NCI-H526 treated with DMSO at 0.1 percent for 48 hours (cell line): ENCODE measurements at regions not wholly inside any gene's neighbourhood (a gene's known extent, or its start where the extent isn't known, plus 50 kb on each side); places are given as distances from the start of the nearest gene placed in this dataset.
"Not testable (repeated sequence)": the region's sequence is repeated elsewhere in the genome, so short reads cannot be mapped to it uniquely, and the experiment has no call there.

Experiments used
- DNase-seq: peaks from one replicate; lab custom pipeline; 2025; lab: John Stamatoyannopoulos, UW

GRCh38 chrX:3550871-3551270 lies 162.6 kb downstream of the PRKX start:
- no peak for DNase-seq

DNA sequence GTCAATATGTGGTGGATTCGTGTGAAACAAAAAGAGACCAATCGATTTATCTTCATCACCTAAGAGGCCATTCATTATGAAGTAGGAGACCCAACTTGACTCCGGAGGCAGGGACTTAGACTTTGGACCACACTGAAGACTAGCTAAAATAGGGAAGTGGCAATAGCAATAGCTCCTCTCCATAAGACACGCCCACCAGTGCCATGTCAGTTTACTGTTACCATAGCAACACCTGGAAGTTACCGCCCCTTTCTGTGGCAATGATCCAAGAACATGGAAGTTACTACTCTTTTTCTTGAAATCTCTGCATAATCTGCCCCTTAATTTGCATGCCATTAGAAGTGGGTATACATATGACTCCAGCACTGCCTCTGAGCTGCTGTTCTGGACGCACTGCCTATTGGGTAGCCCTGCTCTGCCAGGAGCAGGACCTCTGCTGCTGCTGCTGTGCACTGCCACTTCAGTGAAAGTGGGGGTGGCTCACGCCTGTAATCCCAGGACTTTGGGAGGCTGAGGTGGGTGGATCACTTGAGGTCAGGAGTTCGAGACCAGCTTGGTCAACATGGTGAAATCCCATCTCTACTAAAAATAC lies 163.2 kb downstream of the PRKX start:
- no peak for DNase-seq

DNA sequence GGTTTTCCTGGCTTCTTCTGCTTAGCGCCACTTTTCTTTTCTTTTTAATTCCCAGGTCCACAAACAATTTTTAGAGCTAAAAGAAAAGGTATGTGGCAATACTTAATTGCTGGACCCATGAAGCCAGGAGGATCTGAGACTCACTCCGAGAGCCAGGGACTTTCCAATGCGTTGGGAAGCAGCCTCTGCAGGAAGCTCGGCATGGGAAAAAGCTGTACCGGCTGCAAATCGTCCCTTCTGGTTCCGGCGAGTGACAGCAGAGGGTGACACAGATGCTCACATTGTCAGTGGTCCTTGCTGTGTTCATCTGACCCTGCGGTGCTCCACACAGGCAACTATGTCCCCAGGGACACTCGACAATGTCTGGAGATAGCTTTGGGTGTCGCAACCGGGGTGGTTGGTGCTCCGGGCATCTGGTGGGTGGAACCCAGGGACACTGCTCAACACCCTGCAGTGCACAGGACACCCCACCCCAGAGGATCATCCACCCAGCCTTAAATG lies 164.0 kb downstream of the PRKX start:
- no peak for DNase-seq

GRCh38 chrX:3548765-3549391 lies 164.6 kb downstream of the PRKX start:
- DNase-seq = peak; percentile 29

DNA sequence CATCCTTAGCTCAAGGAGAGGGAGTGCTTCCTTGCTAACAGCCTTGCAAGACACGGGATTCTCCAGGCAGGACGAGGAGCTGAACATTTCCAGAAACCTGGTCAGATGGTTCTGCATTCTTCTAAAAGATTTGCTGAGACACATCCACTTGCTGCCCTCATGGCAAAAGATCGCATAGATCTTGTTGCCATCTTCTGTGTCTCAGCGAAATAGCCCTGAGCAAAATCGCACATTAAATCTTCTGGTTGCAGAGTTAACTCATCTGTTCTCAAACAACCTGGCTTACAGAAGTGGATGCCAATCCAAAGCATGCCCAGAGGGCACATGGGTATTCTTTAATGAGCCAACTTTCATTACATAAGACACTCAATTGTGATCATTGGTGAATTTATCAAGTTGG lies 167.5 kb downstream of the PRKX start:
- DNase-seq = no peak

- DNase-seq = no peak
Measured at GRCh38 chrX:3541336-3541735, 172.1 kb downstream of the PRKX start.

DNA sequence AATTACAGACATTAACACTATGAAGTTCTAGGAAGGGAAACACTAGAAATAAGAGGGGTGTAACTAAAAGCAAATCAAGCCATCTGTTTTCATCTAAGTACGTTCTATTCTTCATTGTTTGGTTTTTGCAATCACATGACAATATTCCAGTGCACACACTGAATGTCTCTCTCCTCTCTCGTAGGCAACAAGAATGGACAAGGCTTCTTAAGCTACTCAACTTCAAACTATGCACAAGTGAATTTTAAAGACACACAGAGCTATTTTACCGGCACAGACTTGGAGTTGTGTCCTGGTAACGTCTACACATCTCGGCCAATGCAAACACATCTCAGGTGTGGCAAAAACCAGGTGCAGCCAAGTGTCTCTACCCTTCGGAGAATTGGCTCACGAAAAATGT lies 173.3 kb downstream of the PRKX start:
- no peak for DNase-seq

GRCh38 chrX:3532581-3533085 lies 180.8 kb downstream of the PRKX start:
- peak; percentile 40 for DNase-seq

DNA sequence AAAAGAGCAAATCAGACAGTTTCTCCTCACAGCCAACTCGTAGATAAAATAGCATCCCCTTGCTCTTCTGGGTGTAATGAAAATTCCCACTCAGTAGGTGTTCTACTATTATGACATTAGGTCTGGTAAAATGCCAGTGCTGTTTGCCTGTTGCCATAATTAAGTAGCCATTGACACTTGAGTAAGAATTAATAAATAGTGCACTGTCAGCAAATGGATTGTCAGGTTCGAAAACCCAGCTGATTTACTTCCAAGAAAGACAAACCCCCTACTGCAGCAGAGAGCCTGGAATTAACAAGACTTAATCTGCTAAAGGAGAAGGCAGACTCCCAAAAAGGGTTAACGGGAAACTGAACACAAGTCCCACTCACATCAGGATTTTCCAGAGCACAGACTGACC lies 182.0 kb downstream of the PRKX start:
- DNase-seq = not testable (repeated sequence)

GRCh38 chrX:3529466-3530010 lies 183.1 kb upstream of the MXRA5 start:
- DNase-seq = no peak

- no peak for DNase-seq
Measured at GRCh38 chrX:3527811-3528210, 181.4 kb upstream of the MXRA5 start.

DNA sequence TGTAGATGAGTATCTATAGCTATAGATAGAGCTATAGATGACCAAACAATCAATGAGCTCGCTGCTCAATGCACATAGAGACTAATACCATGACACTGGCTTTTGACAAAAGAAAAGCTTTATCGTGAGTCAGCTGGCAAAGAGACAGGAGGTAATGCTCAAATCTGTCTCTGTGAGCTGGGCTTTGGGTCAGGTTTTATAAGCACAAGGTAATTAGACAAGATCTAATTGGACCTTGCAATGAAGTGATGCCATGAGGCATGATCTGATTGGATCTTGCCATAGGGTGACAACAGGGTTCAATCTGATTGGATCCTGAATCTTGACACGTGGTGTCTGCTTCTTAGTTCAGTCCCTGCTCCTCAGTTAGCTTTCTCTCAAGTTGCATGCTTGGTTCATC lies 180.7 kb upstream of the MXRA5 start:
- no peak for DNase-seq

DNA sequence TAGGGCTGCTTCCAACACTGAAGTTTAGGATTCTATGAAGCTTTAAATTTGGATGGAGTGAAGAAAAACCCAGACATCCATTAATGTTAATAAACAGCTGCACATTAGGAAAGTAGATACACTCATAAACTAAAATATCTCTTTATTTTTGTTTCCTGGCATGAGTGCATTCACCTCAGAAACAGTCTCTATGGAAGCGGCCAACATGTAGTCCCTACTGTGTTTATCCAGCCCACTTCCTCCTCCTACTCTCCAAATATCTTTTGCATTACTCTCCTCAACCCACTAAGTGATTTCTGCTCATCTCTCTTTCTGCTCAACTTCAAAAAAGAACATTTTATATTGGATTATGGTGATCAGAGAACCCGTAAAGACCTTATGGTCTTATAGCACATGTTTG lies 180.3 kb upstream of the MXRA5 start:
- no peak for DNase-seq

- DNase-seq = no peak
Measured at GRCh38 chrX:3526071-3526470, 179.6 kb upstream of the MXRA5 start.

GRCh38 chrX:3522101-3522650 lies 175.7 kb upstream of the MXRA5 start:
- DNase-seq = no peak

DNA sequence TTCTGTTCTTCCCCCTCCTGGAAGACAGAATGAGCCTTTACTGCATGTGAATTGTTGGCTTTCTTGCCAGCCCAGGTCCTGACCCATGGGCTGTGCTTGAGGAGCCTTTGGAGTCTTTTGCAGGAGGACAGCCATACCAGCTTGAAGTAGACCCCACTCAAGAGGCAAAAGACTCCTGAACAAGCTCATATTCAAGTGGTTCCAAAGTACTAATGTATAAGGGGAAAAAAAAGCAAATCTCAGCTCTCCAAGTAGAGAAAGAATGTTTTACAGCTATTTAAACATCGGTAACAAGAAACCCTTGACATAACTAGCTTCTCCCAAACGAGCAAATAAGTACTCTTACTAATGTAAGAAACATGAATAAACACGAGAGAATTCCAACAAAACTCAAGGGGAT lies 174.9 kb upstream of the MXRA5 start:
- DNase-seq = no peak

DNA sequence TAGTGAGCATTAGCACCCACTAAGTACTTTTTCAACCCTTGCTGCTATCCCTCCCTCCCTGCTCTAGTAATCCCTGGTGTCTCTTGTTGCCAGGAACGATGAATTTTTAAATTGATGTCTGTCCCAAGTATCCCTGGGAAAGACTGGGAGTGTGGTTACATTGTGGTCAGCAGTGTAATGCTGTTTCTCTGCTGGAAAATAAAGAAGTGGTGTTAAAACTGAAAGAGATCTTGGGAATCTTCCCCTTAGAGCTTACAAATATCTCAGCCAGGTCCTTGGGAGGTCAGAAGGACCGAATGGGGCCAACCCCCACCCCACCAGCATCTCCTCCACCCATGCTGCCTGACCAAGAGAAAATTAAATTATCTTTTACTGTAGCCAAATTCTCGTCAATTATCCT lies 174.5 kb upstream of the MXRA5 start:
- DNase-seq = no peak

GRCh38 chrX:3520458-3520857 lies 174.0 kb upstream of the MXRA5 start:
- DNase-seq = no peak

DNA sequence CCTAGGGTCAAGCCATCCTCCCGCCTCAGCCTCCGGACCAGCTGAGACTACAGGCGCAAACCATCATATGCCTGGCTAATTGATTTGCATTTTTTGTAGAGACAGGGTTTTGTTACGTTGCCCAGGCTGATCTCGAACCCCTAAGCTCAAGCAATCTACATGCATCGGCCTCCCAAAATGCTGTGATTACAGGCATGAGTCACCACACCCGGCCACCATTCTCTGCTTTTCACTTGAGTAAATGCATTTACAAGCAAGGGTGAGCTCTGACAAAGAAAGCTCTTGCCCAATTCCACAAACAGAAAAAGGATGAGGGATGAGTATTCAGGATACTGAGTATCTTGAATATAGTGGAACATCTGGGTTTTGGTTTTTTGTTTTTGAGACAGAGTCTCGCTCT lies 172.9 kb upstream of the MXRA5 start:
- not testable (repeated sequence) for DNase-seq

DNA sequence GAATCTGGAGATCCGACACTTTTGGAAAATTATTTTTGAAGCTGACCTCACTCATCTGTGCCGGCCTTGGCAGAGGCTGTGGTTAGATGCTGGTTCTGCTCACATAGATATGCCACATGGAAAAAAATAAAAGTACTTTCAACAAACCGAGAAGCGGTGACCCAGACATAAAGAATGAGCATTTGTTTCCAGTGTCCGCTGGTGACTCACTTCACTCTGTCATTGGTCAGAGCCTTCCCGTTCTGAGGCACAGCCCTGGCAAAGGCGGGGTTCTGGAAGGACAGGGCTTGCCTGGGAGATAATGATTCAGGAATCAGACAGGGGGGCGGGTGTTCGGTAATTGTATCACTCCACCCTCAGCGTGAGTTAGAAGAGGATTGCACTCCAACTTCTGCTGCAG lies 172.4 kb upstream of the MXRA5 start:
- no peak for DNase-seq

DNA sequence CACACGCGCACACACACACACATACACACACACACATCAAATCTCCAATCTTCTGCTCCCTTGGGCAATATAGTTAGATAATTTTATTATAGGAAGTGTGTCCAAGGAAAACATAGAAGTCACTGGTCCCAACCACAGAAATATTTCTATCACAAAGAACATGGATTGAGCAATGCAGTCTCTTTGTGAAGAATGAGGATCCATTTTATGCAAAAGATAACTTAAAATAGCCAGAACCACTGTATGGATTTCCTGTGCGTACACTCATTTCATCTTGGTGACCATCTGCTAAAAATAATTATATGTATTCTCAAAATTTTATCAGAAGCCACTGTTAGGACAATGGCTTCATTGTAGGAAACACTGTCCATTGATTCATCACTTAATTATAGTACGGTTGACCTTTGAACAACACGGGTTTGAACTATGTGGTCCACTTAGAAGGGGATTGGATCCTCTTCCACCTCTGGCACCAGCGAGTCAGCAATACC lies 169.6 kb upstream of the MXRA5 start:
- no peak for DNase-seq

DNA sequence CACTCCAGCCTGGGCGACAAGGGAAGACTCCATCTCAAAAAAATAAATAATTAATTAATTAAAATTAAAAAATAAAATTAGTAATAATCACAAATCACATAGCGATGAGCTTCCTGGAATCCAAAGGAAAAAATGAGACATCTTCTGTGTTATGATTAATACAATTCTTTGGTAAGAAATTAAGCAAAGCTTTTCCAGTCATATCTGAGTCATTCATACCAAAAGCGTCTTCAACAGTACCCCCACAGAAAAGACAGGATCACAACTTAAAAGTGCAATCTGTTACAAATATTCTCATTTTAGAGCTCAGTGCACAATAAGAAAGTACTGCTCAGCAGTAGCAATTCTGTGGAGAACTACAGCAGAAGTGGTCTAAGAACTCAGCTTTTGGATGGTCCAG lies 168.5 kb upstream of the MXRA5 start:
- DNase-seq = no peak

DNA sequence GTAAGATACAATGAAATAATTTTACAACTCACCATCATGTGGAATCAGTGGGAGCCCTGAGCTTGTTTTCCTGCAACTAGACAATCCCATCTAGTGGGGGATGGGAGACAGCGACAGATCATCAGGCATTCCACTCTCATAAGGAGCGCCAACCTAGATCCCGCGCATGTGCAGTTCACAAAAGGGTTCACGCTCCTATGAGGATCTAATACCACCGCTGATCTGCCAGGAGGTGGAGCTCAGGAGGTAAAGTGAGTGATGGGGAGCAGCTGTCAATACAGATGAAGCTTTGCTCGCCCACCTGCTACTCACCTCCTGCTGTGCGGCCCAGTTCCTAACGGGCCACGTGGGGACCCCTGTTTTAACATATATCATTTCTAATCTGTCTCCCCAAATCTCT lies 165.7 kb upstream of the MXRA5 start:
- peak; percentile 3 for DNase-seq
